Hematopoietic multipotent progenitor cell (in vitro differentiated cells): ENCODE measurements at regions not wholly inside any gene's neighbourhood (a gene's known extent, or its start where the extent isn't known, plus 50 kb on each side); places are given as distances from the start of the nearest gene placed in this dataset.
"Not testable (repeated sequence)": the region's sequence is repeated elsewhere in the genome, so short reads cannot be mapped to it uniquely, and the experiment has no call there.

Source experiments
- DNase-seq, 3 donors: peaks; one replicate each; pipeline ENCODE4 v3.0.0-alpha.2; 2011 to 2015; ENCODE audit warnings: low read depth in 2 of 3, low spot score in 2 of 3

- DNase-seq, result no peak
Observed at GRCh38 chr5:89203611-89204010, 320.6 kb upstream of the MEF2C start.

GRCh38 chr5:89200899-89201298, 317.9 kb upstream of the MEF2C start:
- no peak for DNase-seq

- no peak for DNase-seq
Observed at GRCh38 chr5:89199306-89199705, 316.3 kb upstream of the MEF2C start.

- no peak for DNase-seq
Observed at GRCh38 chr5:89191374-89191773, 308.4 kb upstream of the MEF2C start.

- no peak for DNase-seq
Observed at GRCh38 chr5:89190515-89191265, 307.7 kb upstream of the MEF2C start.

- no peak for DNase-seq
Observed at GRCh38 chr5:89187883-89188465, 305.0 kb upstream of the MEF2C start.

- no peak for DNase-seq
Observed at GRCh38 chr5:89187268-89187667, 304.3 kb upstream of the MEF2C start.

- DNase-seq, result no peak
Observed at GRCh38 chr5:89181546-89181945, 298.6 kb upstream of the MEF2C start.

GRCh38 chr5:89179731-89180130, 296.7 kb upstream of the MEF2C start:
- no peak for DNase-seq

GRCh38 chr5:89178541-89178940, 295.6 kb upstream of the MEF2C start:
- DNase-seq, result no peak

GRCh38 chr5:89173528-89173927, 290.5 kb upstream of the MEF2C start:
- DNase-seq, result no peak

- DNase-seq, result no peak
Observed at GRCh38 chr5:89168766-89169165, 285.8 kb upstream of the MEF2C start.

- not testable (repeated sequence) for DNase-seq
Observed at GRCh38 chr5:89164703-89165102, 281.7 kb upstream of the MEF2C start.

GRCh38 chr5:89156226-89156625, 273.2 kb upstream of the MEF2C start:
- DNase-seq, result no peak

GRCh38 chr5:89147031-89147430, 264.0 kb upstream of the MEF2C start:
- DNase-seq, result no peak

- DNase-seq, result no peak
Observed at GRCh38 chr5:89137148-89137547, 254.2 kb upstream of the MEF2C start.

- DNase-seq, result no peak
Observed at GRCh38 chr5:89133975-89134374, 251.0 kb upstream of the MEF2C start.

GRCh38 chr5:89133129-89133528, 250.1 kb upstream of the MEF2C start:
- DNase-seq, result no peak

GRCh38 chr5:89130851-89131250, 247.9 kb upstream of the MEF2C start:
- no peak for DNase-seq

GRCh38 chr5:89129941-89130340, 247.0 kb upstream of the MEF2C start:
- DNase-seq, result no peak

- no peak for DNase-seq
Observed at GRCh38 chr5:89128906-89129625, 246.1 kb upstream of the MEF2C start.

- peak in 1 of 3 donors; percentile 5 for DNase-seq
Observed at GRCh38 chr5:89128092-89128491, 245.1 kb upstream of the MEF2C start.
